ENCODE measurements at regions not wholly inside any gene's neighbourhood (a gene's known extent, or its start where the extent isn't known, plus 50 kb on each side); places are given as distances from the start of the nearest gene placed in this dataset.

DNA sequence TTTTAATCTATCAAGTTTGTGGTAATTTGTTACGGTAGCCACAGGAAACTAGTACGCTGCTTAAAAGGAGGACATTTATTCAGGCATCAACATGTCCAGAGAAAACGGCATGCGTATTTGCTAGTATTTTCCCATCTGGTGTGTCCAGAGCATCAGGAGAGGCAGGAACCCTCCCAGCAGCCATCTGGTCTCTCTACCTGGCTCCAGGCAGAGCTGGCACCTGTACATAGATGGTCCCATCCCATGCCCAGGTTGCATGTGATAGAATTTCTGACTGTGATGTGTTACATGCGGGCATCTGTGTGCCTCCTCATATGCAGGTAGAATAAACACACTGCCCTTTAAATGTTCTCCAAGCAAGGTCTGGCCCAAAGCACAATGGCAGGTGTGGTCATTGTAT is 57.9 kb upstream of the PAGE1 start:
- Histone ChIP-seq H3K4me3 (ENCODE audit: control insufficient read depth in 1 of 7, extremely low read depth in 1 of 7, insufficient read depth in 4 of 7, low read depth in 2 of 7, low read length in 6 of 7) (no peak overlapping the region), H3K27ac (ENCODE audit: insufficient read depth in 1 of 2, low read depth in 1 of 2, low read length in 2 of 2, poor library complexity in 1 of 2, severe bottlenecking in 2 of 2) (no peak overlapping the region), H3K36me3 (ENCODE audit: control insufficient read depth in 4 of 4, insufficient read depth in 4 of 4, low read length in 3 of 4) (no peaks in the 10 kb centered on the region), H3K9me3 (ENCODE audit: control extremely low read depth in 1 of 5, control insufficient read depth in 4 of 5, insufficient read depth in 2 of 5, low read depth in 1 of 5, low read length in 4 of 5) (no peaks in the 10 kb centered on the region), H3K27me3 (replicated peaks in 2 of 5; ENCODE audit: control insufficient read depth in 4 of 5, insufficient read depth in 5 of 5, low read length in 4 of 5) (peaks cover 0 to 11% (median 0%) of the 10 kb centered on the region in 5 experiments), H3K4me1 (ENCODE audit: control extremely low read depth in 1 of 4, control insufficient read depth in 4 of 4, insufficient read depth in 4 of 4, low read length in 3 of 4) (no peaks in the 10 kb centered on the region)
- 81% methylated on average over 4 of the region's 5 CpGs for WGBS (ENCODE audit: insufficient coverage)
- ChIA-PET POLR2A (no interaction called here), CTCF (interaction anchor here (0.8 to 0.9 kb wide), 2 partner anchors 53 to 465 kb away, joined by 3 read pairs; no protein-coding TSS in a partner anchor)
- no peak for DNase-seq

DNA sequence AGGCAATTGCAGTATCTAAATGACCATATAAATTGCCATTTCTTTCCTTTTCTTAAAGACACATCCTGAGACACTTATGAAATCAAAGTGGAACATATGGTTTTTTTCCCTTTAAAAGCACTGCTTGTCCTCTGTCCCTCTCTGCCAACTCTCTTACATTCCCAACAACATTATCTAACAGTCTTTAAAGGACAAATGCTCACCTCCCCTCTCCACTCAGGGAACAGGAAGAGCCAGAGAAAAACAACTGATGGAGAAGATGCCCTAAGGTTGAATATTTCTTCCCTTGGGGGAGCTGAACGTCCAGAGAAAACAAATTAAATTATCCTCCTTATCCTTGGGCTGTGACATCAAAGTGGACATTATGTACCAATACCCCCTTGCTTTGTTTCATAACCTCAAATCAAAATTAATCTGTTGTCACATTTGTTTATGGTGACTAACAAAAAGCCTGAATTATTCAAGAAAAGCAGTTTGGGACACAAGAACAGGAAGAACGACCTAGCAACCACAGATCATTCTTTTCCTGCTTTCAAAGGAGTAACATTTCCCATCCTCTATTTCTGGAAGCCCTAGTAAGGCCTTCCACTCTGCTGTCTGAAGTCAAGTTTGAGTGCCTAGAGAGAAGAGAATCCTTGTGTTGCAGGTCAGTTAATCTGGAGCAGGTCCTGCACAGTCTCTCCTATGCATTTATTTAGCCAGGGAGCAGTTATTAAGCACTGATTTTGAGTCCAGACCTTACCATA is 52.6 kb upstream of the PAGE1 start:
- Histone ChIP-seq H3K27ac (ENCODE audit: insufficient read depth in 1 of 2, low read depth in 1 of 2, low read length in 2 of 2, poor library complexity in 1 of 2, severe bottlenecking in 2 of 2) (no peak overlapping the region), H3K4me3 (ENCODE audit: control insufficient read depth in 1 of 7, extremely low read depth in 1 of 7, insufficient read depth in 4 of 7, low read depth in 2 of 7, low read length in 6 of 7) (no peak overlapping the region), H3K36me3 (ENCODE audit: control insufficient read depth in 4 of 4, insufficient read depth in 4 of 4, low read length in 3 of 4) (no peaks in the 10 kb centered on the region), H3K9me3 (ENCODE audit: control extremely low read depth in 1 of 5, control insufficient read depth in 4 of 5, insufficient read depth in 2 of 5, low read depth in 1 of 5, low read length in 4 of 5) (no peaks in the 10 kb centered on the region), H3K27me3 (replicated peaks in 2 of 5; ENCODE audit: control insufficient read depth in 4 of 5, insufficient read depth in 5 of 5, low read length in 4 of 5) (peaks cover 0 to 5% (median 0%) of the 10 kb centered on the region in 5 experiments), H3K4me1 (ENCODE audit: control extremely low read depth in 1 of 4, control insufficient read depth in 4 of 4, insufficient read depth in 4 of 4, low read length in 3 of 4) (no peaks in the 10 kb centered on the region)
- DNase-seq: no peak
- ChIA-PET CTCF (interaction anchor here (0.7 kb wide), 1 partner anchor 791 kb away, joined by 3 read pairs; no protein-coding TSS in a partner anchor), POLR2A (no interaction called here)
- no CpG with 5 or more reads among the region's 2 CpGs for WGBS (ENCODE audit: insufficient coverage)

DNA sequence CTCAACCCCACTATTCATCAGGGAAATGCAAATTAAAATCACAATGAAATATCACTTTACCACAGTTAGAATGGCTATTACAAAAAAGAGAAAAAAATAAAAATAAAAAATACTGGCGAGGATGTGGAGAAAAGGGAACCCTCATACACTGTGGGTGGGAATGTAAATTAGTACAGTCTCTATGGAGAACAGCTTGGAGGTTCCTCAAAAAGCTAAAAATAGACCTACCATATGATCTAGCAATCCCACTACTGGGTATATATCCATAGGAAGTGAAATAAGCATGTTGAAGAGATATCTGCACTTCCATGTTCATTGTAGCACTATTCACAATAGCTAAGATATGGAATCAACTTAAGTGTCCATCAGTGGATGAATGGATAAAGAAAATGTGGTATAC is 50.5 kb upstream of the PAGE1 start:
- WGBS (ENCODE audit: insufficient coverage): no CpG with 5 or more reads among the region's 1 CpG
- H3K27me3 ChIP-seq (replicated peaks in 2 of 5; ENCODE audit: control insufficient read depth in 4 of 5, insufficient read depth in 5 of 5, low read length in 4 of 5): peaks cover 0 to 5% (median 0%) of the 10 kb centered on the region in 5 experiments
- CTCF ChIA-PET: no interaction called here

More for the DNA sequence above, 50.5 kb upstream of the PAGE1 start:
- POLR2A ChIA-PET: no interaction called here
- Histone ChIP-seq H3K4me3 (ENCODE audit: control insufficient read depth in 1 of 7, extremely low read depth in 1 of 7, insufficient read depth in 4 of 7, low read depth in 2 of 7, low read length in 6 of 7) (no peak overlapping the region), H3K4me1 (ENCODE audit: control extremely low read depth in 1 of 4, control insufficient read depth in 4 of 4, insufficient read depth in 4 of 4, low read length in 3 of 4) (no peaks in the 10 kb centered on the region), H3K9me3 (ENCODE audit: control extremely low read depth in 1 of 5, control insufficient read depth in 4 of 5, insufficient read depth in 2 of 5, low read depth in 1 of 5, low read length in 4 of 5) (no peaks in the 10 kb centered on the region), H3K27ac (ENCODE audit: insufficient read depth in 1 of 2, low read depth in 1 of 2, low read length in 2 of 2, poor library complexity in 1 of 2, severe bottlenecking in 2 of 2) (no peak overlapping the region), H3K36me3 (ENCODE audit: control insufficient read depth in 4 of 4, insufficient read depth in 4 of 4, low read length in 3 of 4) (no peaks in the 10 kb centered on the region)
- DNase-seq: no peak

Measured in common myeloid progenitor, CD34-positive (primary cell).